ENCODE measurements at regions not wholly inside any gene's neighbourhood (a gene's known extent, or its start where the extent isn't known, plus 50 kb on each side); places are given as distances from the start of the nearest gene placed in this dataset.
"Not testable (repeated sequence)": the region's sequence is repeated elsewhere in the genome, so short reads cannot be mapped to it uniquely, and the experiment has no call there.

DNA sequence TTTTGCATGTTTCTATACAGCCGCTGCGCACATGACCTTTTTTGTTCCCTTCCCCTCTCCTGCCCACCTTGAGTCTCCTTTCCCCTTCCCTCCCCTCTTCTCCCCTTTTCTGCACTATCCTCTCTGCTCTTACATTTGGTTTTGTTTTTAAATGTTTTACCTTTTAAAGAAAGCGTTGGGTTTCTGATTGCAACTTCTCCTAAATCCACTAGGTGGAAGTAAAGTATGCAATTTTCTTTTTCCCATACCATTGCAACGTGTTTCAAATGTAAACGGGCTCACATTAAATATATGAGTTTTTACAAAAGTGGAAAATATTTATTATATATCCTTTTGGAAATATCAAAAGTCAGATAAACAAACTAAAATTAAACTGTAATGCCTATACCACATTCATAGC is 500.9 kb downstream of the DIRAS2 start:
- no peak for DNase-seq (ENCODE audit: low read depth)

- peak; percentile 31 for DNase-seq (ENCODE audit: low read depth)
These were observed 500.0 kb downstream of the DIRAS2 start for GRCh38 chr9:90142580-90142979.

- no peak for DNase-seq (ENCODE audit: low read depth)
These were observed 495.2 kb downstream of the DIRAS2 start for GRCh38 chr9:90147426-90147825.

DNA sequence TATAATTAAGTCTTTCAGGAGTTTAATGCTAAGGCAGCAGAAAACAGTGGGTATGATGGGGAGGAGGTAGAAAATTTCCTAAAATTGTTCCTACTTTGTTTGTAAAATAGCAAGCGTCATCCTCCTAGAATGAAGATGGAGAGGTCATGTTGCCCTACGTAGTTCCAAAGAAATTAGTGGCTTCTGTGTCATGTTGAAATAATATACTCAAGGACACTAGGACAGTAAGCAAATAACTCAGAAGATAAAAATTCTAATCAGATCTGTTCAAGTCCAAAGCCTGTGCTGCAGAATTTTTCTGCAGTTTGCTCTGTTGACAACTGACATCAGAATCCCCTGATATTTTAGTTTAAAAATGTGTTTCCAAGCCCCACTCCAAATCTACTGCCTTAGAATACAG is 486.3 kb downstream of the DIRAS2 start:
- no peak for DNase-seq (ENCODE audit: low read depth)

DNA sequence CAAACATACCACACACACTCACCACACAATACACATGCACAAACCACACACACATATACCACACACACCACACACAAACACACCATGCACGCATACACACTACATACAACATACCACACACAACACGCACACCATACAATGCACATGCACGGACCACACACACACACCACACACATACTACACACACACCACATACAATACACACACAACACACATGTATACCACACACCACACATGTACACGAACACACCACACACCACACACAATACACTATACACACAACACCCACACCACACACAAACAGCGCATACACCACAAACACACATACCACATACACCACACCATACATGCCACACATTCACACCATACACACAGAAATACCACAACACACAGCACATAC is 480.3 kb downstream of the DIRAS2 start:
- DNase-seq (ENCODE audit: low read depth) = no peak

GRCh38 chr9:90162819-90163218 is 479.8 kb downstream of the DIRAS2 start:
- no peak for DNase-seq (ENCODE audit: low read depth)

DNA sequence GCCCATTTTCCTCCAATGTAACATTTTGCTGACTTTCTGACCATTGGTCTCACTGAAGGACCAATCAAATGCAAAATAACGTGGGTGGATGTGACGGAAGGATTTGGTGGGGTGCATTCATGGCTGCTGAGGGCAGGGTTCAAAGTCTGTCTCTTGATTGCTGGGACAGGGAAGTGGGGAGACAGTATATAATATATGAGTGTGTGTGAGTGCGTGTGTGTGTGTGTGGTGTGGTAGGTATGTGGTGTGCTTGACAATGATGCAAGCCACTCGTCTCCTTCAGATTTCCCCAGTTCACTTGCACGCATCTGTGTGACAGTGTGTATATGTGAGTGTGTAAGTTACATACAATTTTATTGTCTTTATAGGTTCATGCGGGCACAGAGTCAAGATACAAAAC is 477.3 kb downstream of the DIRAS2 start:
- DNase-seq (ENCODE audit: low read depth) = no peak

- DNase-seq (ENCODE audit: low read depth) = not testable (repeated sequence)
These were observed 476.2 kb downstream of the DIRAS2 start for GRCh38 chr9:90166374-90166773.

DNA sequence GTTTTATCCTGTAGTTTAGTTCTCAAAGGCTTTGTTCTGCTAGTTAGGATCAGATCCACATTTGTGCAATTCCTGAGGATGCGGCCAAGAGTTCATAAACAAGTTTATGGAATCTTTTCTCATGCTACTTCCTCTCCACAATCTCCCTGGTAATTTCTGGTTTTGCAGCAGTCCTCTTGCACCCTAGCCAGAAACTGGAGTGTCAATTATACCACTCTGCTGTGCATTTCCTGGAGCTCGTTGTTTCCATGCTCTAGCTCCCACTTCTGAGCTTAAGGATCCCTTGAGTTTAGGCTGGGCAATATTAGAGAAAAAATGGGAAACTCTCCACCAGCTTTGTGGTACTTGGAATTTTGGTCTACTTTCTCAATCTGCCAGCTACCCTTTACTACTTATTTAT is 474.7 kb downstream of the DIRAS2 start:
- no peak for DNase-seq (ENCODE audit: low read depth)

GRCh38 chr9:90169490-90169889 is 473.1 kb downstream of the DIRAS2 start:
- no peak for DNase-seq (ENCODE audit: low read depth)

DNA sequence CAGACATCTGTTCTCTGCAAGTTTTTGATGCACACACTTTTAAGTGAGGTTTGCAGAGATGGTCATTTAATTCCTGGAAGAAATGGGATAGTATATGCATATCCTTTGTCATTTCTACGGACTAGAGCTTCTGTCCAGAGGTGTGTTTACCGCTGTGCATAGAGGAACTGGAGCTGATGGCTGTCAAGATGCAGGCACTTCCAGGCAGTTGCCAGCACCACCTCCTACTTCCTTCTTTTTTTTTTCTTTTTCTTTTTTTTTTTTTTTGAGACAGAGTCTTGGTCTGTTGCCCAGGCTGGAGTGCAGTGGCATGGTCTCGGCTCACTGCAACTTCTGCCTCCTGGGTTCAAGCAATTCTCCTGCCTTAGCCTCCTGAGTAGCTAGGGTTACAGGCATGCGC is 468.7 kb downstream of the DIRAS2 start:
- DNase-seq (ENCODE audit: low read depth) = not testable (repeated sequence)

DNA sequence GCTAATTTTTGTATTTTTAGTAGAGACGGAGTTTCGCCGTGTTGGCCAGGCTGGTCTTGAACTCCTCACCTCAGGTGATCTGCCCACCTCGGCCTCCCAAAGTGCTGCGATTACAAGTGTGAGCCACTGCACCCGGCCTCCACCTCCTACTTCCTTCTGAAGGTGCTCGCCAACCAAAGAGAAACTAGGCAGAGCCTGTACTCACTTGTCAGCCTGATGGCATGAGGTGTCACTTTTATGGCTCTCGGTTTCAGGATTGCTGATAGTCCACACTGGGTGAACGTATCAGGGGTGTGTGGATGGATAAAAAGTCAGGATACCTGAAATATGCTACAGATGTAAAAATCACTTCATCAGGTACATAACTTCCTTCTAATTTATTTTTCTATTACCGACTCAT is 468.3 kb downstream of the DIRAS2 start:
- DNase-seq (ENCODE audit: low read depth) = not testable (repeated sequence)

DNA sequence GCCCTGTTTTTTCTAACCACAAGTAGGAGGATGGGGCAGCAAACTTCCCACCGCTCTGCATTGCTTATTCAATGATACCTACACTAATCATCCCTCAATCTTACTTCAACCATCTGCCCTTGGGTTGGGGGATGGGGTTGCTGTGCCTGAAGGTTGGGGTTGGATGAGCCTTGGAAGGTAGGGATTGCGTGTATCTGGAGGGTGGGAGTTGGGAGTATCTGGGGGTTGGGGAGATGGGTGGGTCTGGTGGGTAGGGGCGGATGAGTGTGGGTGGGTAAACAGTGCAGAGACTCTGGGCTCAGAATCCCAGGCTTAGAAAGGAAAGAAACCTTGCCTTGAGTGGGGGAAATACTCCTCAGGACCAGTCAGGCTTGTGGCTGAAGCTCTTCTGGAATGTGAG is 467.4 kb downstream of the DIRAS2 start:
- DNase-seq (ENCODE audit: low read depth) = no peak

GRCh38 chr9:90175865-90176264 is 466.8 kb downstream of the DIRAS2 start:
- no peak for DNase-seq (ENCODE audit: low read depth)

DNA sequence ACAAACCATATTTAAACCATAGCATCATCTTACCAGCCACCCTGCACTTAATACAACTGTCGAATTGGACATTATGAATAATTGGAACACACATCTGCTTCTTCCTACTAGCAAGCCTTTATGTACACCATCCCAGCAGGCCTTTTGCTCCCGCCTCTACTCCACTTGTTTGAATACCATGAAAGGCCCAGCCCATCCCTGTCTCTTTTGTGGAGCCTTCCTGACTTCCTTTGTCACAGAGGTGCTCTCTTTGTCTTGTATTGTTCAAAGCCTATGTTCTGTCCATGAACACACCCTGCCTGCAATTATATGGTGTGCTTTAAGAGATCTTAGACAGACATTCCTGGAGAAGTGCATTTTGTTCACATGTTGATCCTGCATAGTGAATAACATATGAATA is 465.7 kb downstream of the DIRAS2 start:
- DNase-seq (ENCODE audit: low read depth) = no peak

- no peak for DNase-seq (ENCODE audit: low read depth)
These were observed 462.2 kb downstream of the DIRAS2 start for GRCh38 chr9:90180381-90180780.

DNA sequence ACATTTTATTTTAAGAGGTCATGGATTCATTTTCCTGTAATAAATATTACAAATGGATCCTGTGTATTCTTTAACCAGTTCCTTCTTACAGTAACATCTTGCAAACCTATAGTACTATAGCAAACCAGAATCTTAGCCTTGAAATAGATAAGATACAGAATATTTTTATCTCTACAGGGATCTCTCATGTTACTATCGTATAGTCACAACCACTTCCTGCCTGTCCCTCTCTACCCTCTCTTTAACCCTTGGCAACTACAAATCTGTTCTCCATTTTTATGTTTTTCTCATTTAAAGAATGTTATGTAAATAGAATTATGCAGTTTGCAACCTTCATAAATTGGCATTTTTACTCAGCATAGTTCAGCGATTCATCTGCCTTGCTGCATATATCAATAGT is 454.0 kb downstream of the DIRAS2 start:
- no peak for DNase-seq (ENCODE audit: low read depth)

GRCh38 chr9:90189306-90189705 is 453.3 kb downstream of the DIRAS2 start:
- no peak for DNase-seq (ENCODE audit: low read depth)

GRCh38 chr9:90192465-90192864 is 450.2 kb downstream of the DIRAS2 start:
- DNase-seq (ENCODE audit: low read depth) = not testable (repeated sequence)

GRCh38 chr9:90198956-90199355 is 443.7 kb downstream of the DIRAS2 start:
- no peak for DNase-seq (ENCODE audit: low read depth)

GRCh38 chr9:90201766-90202165 is 440.9 kb downstream of the DIRAS2 start:
- DNase-seq (ENCODE audit: low read depth) = no peak

DNA sequence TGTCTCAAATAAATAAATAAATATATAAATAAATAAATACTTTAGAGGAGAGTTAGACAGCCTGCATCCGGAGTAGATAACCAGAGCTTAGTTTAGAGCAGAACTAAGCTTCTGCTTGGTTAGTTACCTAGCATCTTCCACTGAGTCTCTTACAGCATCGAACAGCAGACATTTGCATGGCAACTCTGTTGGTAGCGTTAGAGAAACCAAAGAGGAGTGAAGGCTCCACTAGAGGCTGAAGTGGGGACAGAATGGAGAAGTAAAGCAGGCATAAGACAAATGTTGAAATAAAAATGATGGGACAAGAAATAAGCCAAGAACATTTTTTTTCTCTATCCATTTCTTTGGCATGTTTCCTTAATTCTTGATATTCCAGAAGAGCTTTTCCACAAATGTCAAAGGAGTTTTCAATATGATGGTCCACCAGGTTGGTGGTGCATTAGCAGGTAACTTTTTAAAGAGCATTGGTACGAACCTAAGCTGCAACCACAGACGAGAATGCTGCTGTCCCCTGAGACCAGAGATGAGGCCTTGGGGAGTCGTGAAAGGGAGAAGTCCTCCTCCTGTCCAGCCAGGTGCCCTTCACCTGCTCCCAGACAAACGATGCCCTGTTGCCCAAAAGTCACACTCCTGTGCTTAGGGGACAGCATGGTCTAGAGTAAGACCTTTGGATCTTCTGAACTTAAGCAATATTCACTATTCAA is 438.3 kb downstream of the DIRAS2 start:
- no peak for DNase-seq (ENCODE audit: low read depth)

DNA sequence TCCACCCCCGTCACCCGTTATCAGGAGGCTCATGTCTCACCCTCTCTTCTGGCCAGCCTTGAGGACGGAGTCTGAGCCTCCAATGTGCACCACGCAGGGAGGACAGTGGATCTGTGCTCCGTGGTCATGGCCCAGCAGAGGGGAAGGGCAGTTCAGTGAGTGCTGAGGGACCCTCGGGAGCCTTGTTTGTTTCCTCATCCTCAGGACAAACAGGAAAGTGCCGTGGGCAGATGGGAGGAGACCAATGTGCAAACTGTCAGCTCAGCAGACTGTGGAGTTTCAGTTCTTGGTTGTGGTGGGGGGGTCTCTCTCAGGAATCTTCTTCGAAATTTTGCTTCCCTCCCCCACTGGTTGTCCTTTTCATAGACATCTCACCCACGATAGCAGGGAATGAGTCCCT is 429.6 kb downstream of the DIRAS2 start:
- DNase-seq (ENCODE audit: low read depth) = not testable (repeated sequence)

DNA sequence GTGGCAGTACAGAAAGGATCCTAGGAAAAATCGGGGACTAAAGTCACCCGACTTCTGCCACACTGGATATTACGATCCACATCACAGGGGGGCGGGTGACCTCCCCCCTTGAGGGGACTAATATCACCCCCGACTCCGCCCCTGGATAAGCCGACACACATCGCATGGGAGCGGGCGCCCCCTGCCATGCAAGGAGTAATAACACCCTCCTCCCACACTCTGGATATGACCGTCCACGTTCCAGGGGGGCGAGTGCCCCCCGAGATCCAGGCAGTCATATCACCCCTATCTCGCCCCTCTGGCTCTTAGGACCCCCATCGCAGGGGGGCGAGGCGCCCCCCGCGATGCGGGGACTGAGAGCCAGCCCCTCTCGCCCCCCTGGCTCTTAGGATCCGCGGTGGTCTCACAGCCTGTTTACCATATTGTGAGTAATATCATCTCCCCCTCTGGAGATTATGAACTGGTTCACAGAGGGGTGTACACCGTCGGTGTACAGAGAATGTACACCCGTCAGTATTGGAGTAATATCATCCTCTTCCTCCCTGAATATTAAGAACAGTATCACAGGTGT is 423.0 kb downstream of the DIRAS2 start:
- no peak for DNase-seq (ENCODE audit: low read depth)
